ENCODE measurements at regions not wholly inside any gene's neighbourhood (a gene's known extent, or its start where the extent isn't known, plus 50 kb on each side); places are given as distances from the start of the nearest gene placed in this dataset.
A peak's percentile ranks its signal among the peaks of the same experiment; 100 is the strongest.

DNA sequence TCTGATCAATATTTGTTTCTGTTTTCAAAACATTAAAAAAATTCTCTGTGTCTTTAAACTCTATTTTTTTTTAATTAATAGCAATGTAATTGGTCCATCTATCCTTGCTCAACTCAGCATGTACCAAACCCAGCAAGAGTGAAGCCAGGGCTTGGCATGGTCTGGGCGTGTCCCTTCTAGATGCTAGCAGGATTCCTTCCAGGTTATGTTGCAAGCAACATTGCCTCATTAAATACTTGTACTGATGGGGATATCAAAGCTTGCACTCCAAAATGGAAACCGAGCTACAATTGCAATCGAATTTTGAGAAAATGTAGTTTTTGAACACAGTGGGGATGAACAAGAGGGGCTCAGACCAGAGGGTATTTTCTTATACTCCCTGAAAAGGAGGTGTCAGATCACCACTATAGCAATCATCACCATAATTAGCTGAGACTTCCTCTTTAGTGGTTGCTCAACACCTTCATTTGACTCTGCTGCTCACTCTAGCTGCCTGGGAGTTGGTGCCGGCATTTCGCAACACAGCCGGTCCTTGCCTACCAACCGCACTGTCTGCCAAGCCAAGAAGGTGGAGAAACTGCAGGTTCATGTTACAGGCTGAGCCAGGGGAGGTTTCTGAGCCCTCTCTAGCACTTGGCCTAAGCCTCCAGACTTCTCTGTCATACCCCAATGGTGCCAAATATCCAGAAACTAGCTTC lies 67.8 kb upstream of the RALGAPA2 start:
- no peaks in the 10 kb centered on the region for H3K9me3 Mint-ChIP-seq
- no peak for DNase-seq (ENCODE audit: low spot score in 2 of 2)

DNA sequence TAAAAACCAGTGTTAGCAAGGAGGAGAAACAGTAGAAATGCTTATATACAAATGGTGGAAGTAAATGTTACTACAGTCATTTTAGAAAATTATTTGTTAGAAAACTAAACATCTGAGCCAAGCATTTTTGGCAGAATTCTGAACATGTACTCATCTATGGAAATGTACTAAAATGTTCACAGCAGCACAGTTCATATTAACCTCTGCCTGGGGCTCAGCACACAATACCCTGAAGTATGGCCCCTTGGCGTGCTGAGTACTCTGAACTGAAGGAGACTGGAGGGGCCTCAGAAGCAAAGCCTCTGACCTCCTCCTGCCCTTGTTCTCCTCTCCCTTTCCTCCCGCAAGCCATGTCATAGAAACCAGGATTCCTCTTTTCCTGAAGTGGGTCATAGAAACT lies 66.2 kb upstream of the RALGAPA2 start:
- Mint-ChIP-seq H3K27ac (no peak overlapping the region), H3K36me3 (no peaks in the 10 kb centered on the region), H3K9me3 (no peaks in the 10 kb centered on the region)
- DNase-seq (ENCODE audit: low spot score in 2 of 2): no peak
- no peak for ATAC-seq

More for the DNA sequence above, 67.8 kb upstream of the RALGAPA2 start:
- Mint-ChIP-seq H3K36me3 (no peaks in the 10 kb centered on the region), H3K27ac (no peak overlapping the region)
- peak in 1 of 2 donors; percentile 22 for ATAC-seq

DNA sequence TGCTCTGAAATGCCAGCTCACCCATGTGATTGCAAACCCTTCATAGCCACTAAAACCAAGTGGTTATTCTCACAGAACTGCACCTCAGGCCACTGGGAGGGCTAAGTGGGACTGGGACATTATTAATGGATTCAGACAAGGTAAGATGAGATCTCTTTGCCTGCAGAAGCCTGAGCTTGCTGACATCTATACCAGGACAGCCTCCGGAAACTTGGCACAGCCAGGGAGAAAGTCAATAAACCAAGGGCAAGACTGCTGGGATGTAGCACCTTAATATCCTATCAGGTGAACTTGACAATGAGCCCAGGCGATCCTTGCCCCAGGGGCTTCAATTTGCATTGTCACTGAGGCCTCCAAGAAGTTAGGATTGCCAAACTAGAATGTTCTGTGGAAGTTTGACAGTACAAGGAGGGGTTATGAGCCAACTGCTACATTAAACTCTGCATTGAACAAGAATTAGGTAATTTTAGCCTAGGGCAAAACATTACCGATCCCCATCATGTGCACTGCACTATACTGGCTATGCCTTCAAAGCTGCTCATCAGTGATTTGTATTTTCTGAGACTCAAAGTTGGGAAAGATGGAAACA lies 60.1 kb upstream of the RALGAPA2 start:
- DNase-seq (ENCODE audit: low spot score in 2 of 2) (no peak), ATAC-seq (no peak)
- Mint-ChIP-seq H3K27ac (no peak overlapping the region), H3K36me3 (no peaks in the 10 kb centered on the region), H3K9me3 (no peaks in the 10 kb centered on the region)

DNA sequence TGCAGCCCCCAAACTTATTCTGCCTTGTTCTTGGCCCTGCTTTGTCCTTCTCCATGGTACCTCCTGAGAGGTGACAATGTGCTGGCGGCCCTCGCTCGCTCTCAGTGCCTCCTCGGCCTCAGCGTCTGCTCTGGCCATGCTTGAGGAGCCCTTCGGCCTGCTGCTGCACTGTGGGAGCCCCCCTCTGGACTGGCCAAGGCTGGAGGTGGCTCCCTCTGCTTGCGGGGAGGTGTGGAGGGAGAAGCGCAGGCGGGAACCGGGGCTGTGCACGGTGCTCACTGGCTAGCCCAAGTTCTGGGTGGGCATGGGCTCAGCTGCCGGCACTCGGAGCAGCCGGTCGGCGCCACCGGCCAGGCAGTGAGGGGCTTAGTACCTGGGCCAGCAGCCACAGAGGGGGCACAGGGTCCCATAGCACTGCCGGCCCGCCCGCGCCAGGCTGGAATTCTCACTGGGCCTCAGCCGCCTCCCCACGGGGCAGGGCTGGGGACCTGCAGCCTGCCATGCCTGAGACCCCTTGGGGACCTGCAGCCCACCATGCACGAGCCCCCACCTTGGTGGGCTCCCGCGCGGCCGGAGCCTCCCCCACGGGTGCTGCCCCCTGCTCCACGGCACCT lies 55.9 kb upstream of the RALGAPA2 start:
- no peaks in the 10 kb centered on the region for H3K36me3 Mint-ChIP-seq
- no peak for DNase-seq (ENCODE audit: low spot score in 2 of 2)
- H3K27ac Mint-ChIP-seq: peak overlapping the region in 1 of 2 donors; percentile 62
- no peaks in the 10 kb centered on the region for H3K9me3 Mint-ChIP-seq
- no peak for ATAC-seq

DNA sequence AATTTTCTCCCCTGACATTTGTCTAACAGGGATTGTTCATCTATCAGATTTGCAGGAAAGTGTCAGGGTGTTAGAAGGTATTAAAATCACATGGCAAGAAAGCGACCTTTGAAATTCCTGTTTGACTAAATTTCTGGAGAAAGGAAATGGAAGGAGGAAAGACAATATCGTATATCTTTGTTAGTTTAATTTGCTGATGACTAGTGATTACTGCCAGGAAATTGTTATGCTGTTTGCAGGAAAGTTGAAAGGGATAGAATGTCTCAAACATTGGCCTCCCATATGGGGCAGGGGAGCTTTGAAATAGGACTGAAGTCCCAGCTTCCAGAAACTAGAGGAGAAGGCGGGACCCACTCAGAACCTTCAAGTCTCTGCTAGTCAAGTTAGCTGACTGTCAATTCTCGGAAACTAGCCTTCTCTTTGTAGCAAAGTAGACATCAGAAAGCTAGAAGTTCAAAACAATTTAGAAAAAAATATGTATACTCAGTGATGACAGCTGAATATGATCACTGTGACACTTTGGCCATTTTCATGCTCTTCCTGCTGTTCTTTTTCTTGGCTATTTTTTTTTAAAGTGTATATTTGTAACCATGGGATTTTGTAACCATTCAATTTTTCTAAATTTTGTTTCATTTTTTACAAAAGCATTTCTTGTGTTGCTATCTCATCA lies 53.4 kb upstream of the RALGAPA2 start:
- Mint-ChIP-seq H3K27ac (no peak overlapping the region), H3K36me3 (no peaks in the 10 kb centered on the region), H3K9me3 (no peaks in the 10 kb centered on the region)
- DNase-seq (ENCODE audit: low spot score in 2 of 2) (no peak), ATAC-seq (no peak)

DNA sequence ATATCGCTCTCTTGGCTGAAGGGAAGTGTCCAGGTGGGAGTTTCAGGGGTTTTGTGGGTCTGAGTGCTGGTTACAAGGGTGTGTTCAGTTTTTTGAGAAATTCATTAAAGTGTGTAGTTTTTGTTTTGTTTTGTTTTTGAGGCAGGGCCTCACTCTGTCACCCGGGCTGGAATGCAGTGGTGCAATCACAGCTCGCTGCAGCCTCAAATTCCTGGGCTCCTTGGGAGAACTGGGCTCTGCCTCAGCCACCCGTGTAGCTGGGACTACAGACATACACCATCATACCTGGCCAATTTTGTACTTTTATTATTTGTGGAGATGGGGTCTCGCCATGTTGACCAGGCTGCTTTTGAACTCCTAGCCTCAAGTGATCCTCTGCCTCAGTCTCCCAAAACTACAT lies 51.2 kb upstream of the RALGAPA2 start:
- DNase-seq (ENCODE audit: low spot score in 2 of 2) (no peak), ATAC-seq (no peak)
- Mint-ChIP-seq H3K9me3 (no peaks in the 10 kb centered on the region), H3K27ac (no peak overlapping the region), H3K36me3 (no peaks in the 10 kb centered on the region)
